HG02981 (cell line): ENCODE measurements at regions not wholly inside any gene's neighbourhood (a gene's known extent, or its start where the extent isn't known, plus 50 kb on each side); places are given as distances from the start of the nearest gene placed in this dataset.
A peak's percentile ranks its signal among the peaks of the same experiment; 100 is the strongest.
"Not testable (repeated sequence)": the region's sequence is repeated elsewhere in the genome, so short reads cannot be mapped to it uniquely, and the experiment has no call there.

Experiments
- ATAC-seq: cut with Tn5 transposase; IDR thresholded peaks from one replicate; pipeline ENCODE4 v1.9.1; 2021; ENCODE audit warnings: mild to moderate bottlenecking, moderate library complexity; ENCODE audit not compliant: unreplicated experiment

DNA sequence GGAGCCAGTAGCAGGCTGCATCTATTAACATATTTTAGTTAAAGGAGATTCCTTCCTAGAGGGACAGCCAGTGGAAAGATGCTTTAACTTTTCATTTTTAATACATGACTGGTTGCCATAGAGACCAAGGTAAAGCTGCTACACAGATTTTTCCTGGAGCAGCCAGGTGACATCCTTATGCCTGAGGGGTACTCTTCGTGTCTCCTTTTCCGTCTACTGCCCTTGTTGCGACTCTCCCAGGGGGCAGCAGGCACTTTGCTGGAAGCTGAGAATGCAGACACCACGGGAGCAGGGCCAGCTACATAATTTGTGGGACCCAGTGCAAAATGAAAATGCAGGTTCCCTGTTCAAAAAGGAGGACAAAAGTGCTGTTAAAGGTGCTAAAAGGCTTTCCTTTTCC is 340.4 kb downstream of the CEP170 start:
- not testable (repeated sequence) for ATAC-seq

DNA sequence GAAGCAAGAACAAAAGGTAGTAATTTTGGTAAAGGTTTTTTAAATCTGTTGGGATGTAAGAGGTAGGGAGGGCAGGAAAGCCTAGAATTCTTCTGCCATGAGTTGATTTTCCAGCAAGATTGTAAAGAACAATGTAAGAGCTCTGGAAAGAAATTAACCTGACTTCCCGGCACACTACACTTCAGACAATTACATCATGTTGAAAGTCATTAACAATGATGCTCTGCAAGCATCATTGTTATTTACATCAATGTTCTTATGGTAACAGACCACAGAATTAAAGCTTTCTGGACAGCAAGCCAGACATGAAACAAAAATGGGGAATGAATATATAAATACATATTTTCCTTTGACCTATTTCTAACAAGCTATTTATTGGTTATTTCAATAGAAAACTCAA is 342.2 kb downstream of the CEP170 start:
- ATAC-seq = not testable (repeated sequence)

- peak; percentile 50 for ATAC-seq
These were observed 354.5 kb downstream of the CEP170 start for GRCh38 chr1:242900558-242900957.

GRCh38 chr1:242890192-242890741 is 364.8 kb downstream of the CEP170 start:
- ATAC-seq = no peak

- ATAC-seq = peak; percentile 95
These were observed 361.6 kb upstream of the PLD5 start for GRCh38 chr1:242886137-242886536.

- ATAC-seq = not testable (repeated sequence)
These were observed 355.5 kb upstream of the PLD5 start for GRCh38 chr1:242880022-242880421.

DNA sequence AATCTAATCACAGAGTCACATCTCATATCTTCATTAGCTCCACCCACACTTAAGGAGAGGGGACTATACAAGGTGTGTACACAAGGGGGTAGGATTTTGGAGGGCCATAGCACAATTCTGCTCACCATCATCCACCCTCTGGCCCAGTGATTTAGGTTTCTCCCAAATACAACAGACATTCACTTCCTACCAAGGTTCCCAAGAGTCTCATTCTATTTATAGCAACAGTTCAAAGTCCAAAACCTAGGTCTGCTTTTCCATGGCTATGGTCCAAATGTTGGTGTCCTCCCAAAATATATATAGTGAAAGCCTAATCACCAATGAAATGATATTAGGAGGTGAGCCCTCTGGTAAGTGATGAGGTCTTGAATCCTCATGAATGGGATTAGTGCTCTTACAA is 353.2 kb upstream of the PLD5 start:
- no peak for ATAC-seq

GRCh38 chr1:242877229-242877628 is 352.7 kb upstream of the PLD5 start:
- no peak for ATAC-seq

DNA sequence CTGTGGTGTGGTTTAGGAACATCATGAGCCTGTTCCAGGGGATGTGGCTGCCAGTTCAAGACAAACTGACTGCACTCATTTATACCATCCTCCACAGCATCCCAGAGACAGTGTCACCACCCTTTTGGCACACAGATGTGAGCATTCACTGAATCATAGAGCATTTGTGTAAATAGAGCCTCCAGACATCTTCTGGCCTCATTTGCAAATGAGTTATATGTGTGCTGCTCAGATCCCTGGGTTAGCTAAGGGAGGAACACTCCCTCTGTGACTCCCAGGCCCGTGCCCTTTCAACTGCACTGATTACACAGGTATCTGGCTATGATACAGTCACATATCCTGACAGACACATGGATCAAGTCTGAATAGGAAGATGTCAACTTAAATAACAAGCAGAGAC is 351.5 kb upstream of the PLD5 start:
- ATAC-seq = no peak

GRCh38 chr1:242873661-242874060 is 349.2 kb upstream of the PLD5 start:
- no peak for ATAC-seq

DNA sequence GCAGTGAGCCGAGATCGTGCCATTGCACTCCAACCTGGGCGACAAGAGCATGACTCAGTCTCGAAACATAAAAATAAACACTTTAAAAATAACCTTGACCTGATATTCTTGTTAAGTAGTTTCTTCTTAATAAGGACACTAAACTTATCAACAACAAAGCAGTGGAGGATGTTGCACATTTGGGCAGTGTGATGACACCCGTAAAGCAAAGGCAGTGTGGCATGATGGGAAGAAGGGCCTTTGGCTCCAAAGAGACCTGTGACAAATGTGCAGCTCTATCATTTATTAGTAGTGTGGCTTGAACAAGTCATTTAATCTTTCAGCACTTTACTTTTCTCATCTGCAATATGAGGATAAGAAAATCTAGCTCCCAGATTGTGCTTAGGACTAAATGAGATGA is 348.0 kb upstream of the PLD5 start:
- ATAC-seq = no peak

GRCh38 chr1:242871471-242872030 is 347.1 kb upstream of the PLD5 start:
- no peak for ATAC-seq

GRCh38 chr1:242870966-242871365 is 346.5 kb upstream of the PLD5 start:
- ATAC-seq = peak; percentile 49

DNA sequence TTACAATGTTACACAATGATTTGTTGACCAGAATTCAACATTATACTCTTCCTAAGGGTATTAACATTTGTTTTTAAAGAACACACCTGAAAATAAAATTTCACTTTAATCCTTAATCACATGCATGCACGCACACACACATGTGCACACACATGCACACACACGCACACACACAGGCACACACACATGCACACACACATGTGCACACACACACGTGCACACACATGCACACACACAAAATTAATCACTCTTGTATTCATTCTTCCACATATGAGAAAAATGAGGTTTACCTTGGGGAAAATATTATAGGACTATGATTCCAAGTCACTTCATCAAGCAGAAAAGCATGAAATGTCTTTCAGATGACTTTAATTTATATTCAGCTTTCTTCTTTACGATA is 331.8 kb upstream of the PLD5 start:
- no peak for ATAC-seq

GRCh38 chr1:242854466-242854865 is 330.0 kb upstream of the PLD5 start:
- no peak for ATAC-seq

- no peak for ATAC-seq
These were observed 323.0 kb upstream of the PLD5 start for GRCh38 chr1:242847390-242847993.

DNA sequence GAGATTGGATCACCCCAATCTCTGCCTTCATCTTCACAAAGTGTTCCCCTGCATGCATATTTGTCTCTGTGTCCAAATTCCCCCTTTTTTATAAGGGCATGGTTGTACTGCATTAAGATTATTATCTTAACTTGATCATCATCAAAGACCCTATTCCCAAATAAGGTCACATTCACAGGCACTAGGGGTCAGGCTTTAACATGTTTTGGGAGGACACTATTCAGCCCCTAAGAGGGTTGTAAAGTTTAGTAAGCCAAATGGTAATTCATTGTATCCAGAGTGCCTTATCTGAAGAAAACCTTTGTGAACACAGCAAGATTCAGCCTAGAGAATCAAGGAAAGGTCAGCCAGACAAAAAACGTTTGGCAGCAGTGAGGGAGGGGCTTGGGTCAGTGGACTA is 317.6 kb upstream of the PLD5 start:
- ATAC-seq = no peak

DNA sequence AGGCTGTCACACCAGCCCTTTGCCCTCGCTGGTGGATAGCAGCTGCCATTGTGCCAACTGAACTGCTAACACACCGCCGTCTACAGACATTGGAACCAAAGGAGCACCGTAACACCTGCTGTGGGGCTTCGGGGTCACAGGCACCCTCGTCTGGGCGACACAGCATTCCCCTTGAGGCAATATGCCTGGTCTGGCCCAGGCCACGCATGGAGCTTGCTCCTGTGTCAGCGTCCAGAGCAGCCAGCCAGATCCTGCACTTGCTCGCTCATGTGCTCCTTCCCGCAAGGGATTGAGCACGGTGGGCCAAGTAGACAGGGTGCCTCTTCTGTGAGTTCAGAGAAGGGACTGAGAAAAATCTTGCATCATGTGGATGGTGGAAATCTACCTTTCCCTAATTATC is 314.6 kb upstream of the PLD5 start:
- ATAC-seq = no peak

GRCh38 chr1:242836423-242836822 is 311.9 kb upstream of the PLD5 start:
- ATAC-seq = no peak

GRCh38 chr1:242828828-242829227 is 304.3 kb upstream of the PLD5 start:
- no peak for ATAC-seq

GRCh38 chr1:242828199-242828598 is 303.7 kb upstream of the PLD5 start:
- ATAC-seq = no peak

DNA sequence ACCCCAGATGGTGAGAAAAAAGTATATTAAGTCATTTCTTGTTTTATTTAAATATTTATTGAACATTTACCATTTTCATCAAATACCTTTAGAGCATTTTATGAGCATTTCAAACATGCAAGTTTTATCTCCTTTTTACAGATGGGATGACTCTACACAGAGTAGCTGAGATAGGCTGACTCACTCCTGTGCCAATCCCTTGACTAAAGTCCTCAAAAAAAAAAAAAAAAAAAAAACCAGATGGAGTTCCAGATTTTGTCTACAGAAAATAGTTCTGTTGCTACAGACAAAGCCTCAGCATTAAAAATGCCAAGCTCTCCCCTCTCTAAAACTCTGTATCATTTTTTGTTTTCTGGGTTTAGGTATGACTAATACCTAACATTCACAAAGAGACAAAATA is 303.0 kb upstream of the PLD5 start:
- no peak for ATAC-seq
